ENCODE measurements at regions not wholly inside any gene's neighbourhood (a gene's known extent, or its start where the extent isn't known, plus 50 kb on each side); places are given as distances from the start of the nearest gene placed in this dataset.

- H3K9me3 ChIP-seq (ENCODE audit: low read depth, low read length, poor library complexity, severe bottlenecking): no peaks in the 10 kb centered on the region
- H3K27me3 ChIP-seq (replicated peaks; ENCODE audit: insufficient read depth, low read depth, low read length, poor library complexity): no peaks in the 10 kb centered on the region
- TF ChIP-seq EZH2 (IDR thresholded peaks at IDR 0.05; ENCODE audit: borderline replicate concordance, low read depth, low read length, poor library complexity, severe bottlenecking): no peak
- TF ChIP-seq CTCF (conservative IDR thresholded peaks at IDR 0.05; ENCODE audit: low read depth, low read length): no peak
- BruUV-seq (replicated peaks): no TSS peak
- H3K4me1 ChIP-seq (ENCODE audit: insufficient read depth, low read length, poor library complexity, severe bottlenecking): no peaks in the 10 kb centered on the region
- no peak overlapping the region for H3K27ac ChIP-seq (ENCODE audit: low read depth, low read length, poor library complexity, severe bottlenecking)
- intact Hi-C loops (cut with micrococcal nuclease; ENCODE audit: unreplicated experiment): no loop called here
- H3K4me3 ChIP-seq (ENCODE audit: low read depth, low read length, poor library complexity, severe bottlenecking): no peak overlapping the region
- ChIA-PET POLR2A (ENCODE audit: low non-redundant PET) (no interaction called here), CTCF (no interaction called here)
- H3K36me3 ChIP-seq (ENCODE audit: insufficient read depth, low read length, poor library complexity, severe bottlenecking): no peaks in the 10 kb centered on the region
- DNase-seq (ENCODE audit: low spot score): no peak
Observed at GRCh38 chr14:48378541-48378940, 703.1 kb upstream of the MDGA2 start.

- Histone ChIP-seq H3K36me3 (ENCODE audit: insufficient read depth, low read length, poor library complexity, severe bottlenecking) (no peaks in the 10 kb centered on the region), H3K9me3 (ENCODE audit: low read depth, low read length, poor library complexity, severe bottlenecking) (no peaks in the 10 kb centered on the region), H3K27me3 (replicated peaks; ENCODE audit: insufficient read depth, low read depth, low read length, poor library complexity) (no peaks in the 10 kb centered on the region), H3K27ac (ENCODE audit: low read depth, low read length, poor library complexity, severe bottlenecking) (no peak overlapping the region), H3K4me1 (ENCODE audit: insufficient read depth, low read length, poor library complexity, severe bottlenecking) (no peaks in the 10 kb centered on the region), H3K4me3 (ENCODE audit: low read depth, low read length, poor library complexity, severe bottlenecking) (no peak overlapping the region)
- TF ChIP-seq EZH2 (IDR thresholded peaks at IDR 0.05; ENCODE audit: borderline replicate concordance, low read depth, low read length, poor library complexity, severe bottlenecking) (no peak), CTCF (conservative IDR thresholded peaks at IDR 0.05; ENCODE audit: low read depth, low read length) (no peak)
- DNase-seq (ENCODE audit: low spot score): no peak
- intact Hi-C loops (cut with micrococcal nuclease; ENCODE audit: unreplicated experiment): no loop called here
- ChIA-PET POLR2A (ENCODE audit: low non-redundant PET) (no interaction called here), CTCF (no interaction called here)
- BruUV-seq (replicated peaks): no TSS peak
Observed at GRCh38 chr14:48373981-48374380, 698.6 kb upstream of the MDGA2 start.

- no TSS peak for BruUV-seq (replicated peaks)
- no peaks in the 10 kb centered on the region for H3K4me1 ChIP-seq (ENCODE audit: insufficient read depth, low read length, poor library complexity, severe bottlenecking)
- no peaks in the 10 kb centered on the region for H3K9me3 ChIP-seq (ENCODE audit: low read depth, low read length, poor library complexity, severe bottlenecking)
- no peak for DNase-seq (ENCODE audit: low spot score)
- POLR2A ChIA-PET (ENCODE audit: low non-redundant PET): no interaction called here
- H3K36me3 ChIP-seq (ENCODE audit: insufficient read depth, low read length, poor library complexity, severe bottlenecking): no peaks in the 10 kb centered on the region
- TF ChIP-seq EZH2 (IDR thresholded peaks at IDR 0.05; ENCODE audit: borderline replicate concordance, low read depth, low read length, poor library complexity, severe bottlenecking) (no peak), CTCF (conservative IDR thresholded peaks at IDR 0.05; ENCODE audit: low read depth, low read length) (no peak)
- no peak overlapping the region for H3K27ac ChIP-seq (ENCODE audit: low read depth, low read length, poor library complexity, severe bottlenecking)
- H3K4me3 ChIP-seq (ENCODE audit: low read depth, low read length, poor library complexity, severe bottlenecking): no peak overlapping the region
- intact Hi-C loops (cut with micrococcal nuclease; ENCODE audit: unreplicated experiment): no loop called here
- CTCF ChIA-PET: no interaction called here
- no peaks in the 10 kb centered on the region for H3K27me3 ChIP-seq (replicated peaks; ENCODE audit: insufficient read depth, low read depth, low read length, poor library complexity)
Observed at GRCh38 chr14:48350971-48351370, 675.6 kb upstream of the MDGA2 start.
